PFSK-1 (cell line): ENCODE measurements at regions not wholly inside any gene's neighbourhood (a gene's known extent, or its start where the extent isn't known, plus 50 kb on each side); places are given as distances from the start of the nearest gene placed in this dataset.

ENCODE experiments used
- REST ChIP-seq, 2 experiments: IDR thresholded peaks; 2 replicates each; pipeline versions ENCODE4 v1.6.1 to v1.8.0; 2011 to 2012; ENCODE audit warnings: low read depth in 2 of 2, low read length in 2 of 2, control low read depth in 1 of 2, inconsistent platforms in 1 of 2, mild to moderate bottlenecking in 1 of 2, moderate library complexity in 1 of 2; ENCODE audit not compliant: insufficient read depth in 1 of 2
- TAF1 ChIP-seq: IDR thresholded peaks from 2 replicates; pipeline ENCODE4 v1.6.1; 2012; ENCODE audit warnings: low read length, control low read depth, borderline replicate concordance; ENCODE audit not compliant: insufficient read depth

DNA sequence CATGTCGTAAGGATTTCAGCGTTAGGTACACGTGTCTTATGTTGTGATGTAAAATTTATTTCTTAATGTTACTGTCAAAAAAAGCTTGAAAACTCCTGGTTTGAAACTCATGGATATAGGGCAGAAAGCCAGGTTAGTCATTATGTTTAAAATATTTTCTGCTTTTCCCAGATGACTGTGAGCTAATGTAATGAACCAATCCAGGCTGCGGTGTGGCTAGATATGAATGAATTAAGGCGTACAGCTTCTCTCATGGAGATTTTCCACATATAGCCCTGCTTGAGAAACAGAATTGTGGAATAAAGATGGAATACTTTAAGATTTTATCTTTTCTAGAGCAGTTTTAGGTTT, 80.3 kb upstream of the STMND1 start:
- TF ChIP-seq TAF1, result no peak
- TF ChIP-seq REST (IDR thresholded peaks at IDR 0.05; ENCODE audit: insufficient read depth in 1 of 2, low read depth in 2 of 2, low read length in 2 of 2), result no peak
